ENCODE measurements at regions not wholly inside any gene's neighbourhood (a gene's known extent, or its start where the extent isn't known, plus 50 kb on each side); places are given as distances from the start of the nearest gene placed in this dataset.

DNA sequence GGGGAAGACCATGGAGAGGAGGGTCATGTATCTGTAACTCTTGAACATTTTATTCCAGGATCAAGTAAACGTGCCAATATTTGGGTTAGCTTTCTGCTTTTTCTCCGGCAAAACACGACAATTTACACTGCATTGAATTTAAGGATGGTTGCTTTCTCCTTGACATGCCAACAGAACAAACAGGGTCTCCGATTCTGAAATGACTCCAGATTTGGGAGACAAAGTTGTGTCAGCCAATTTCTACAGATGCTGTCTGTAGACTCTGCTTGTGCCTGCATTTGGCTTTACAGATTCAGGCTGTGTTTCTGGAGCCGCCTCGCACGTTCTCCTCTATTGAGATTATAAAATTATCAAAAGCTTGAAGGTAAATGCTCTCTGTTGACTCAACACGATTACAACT is 207.0 kb downstream of the ASMT start:
- Histone ChIP-seq H3K27ac (no peak overlapping the region), H3K27me3 (ENCODE audit: low read depth) (no peaks in the 10 kb centered on the region), H3K4me1 (no peaks in the 10 kb centered on the region), H3K36me3 (no peaks in the 10 kb centered on the region), H3K9me3 (no peaks in the 10 kb centered on the region), H3K4me3 (no peak overlapping the region)
- intact Hi-C loops (cut with DNase I): no loop called here
- TF ChIP-seq, protein P1, sequence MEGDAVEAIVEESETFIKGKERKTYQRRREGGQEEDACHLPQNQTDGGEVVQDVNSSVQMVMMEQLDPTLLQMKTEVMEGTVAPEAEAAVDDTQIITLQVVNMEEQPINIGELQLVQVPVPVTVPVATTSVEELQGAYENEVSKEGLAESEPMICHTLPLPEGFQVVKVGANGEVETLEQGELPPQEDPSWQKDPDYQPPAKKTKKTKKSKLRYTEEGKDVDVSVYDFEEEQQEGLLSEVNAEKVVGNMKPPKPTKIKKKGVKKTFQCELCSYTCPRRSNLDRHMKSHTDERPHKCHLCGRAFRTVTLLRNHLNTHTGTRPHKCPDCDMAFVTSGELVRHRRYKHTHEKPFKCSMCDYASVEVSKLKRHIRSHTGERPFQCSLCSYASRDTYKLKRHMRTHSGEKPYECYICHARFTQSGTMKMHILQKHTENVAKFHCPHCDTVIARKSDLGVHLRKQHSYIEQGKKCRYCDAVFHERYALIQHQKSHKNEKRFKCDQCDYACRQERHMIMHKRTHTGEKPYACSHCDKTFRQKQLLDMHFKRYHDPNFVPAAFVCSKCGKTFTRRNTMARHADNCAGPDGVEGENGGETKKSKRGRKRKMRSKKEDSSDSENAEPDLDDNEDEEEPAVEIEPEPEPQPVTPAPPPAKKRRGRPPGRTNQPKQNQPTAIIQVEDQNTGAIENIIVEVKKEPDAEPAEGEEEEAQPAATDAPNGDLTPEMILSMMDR (IDR thresholded peaks at IDR 0.05): no peak
- no peak for ATAC-seq
- DNase-seq: no peak

DNA sequence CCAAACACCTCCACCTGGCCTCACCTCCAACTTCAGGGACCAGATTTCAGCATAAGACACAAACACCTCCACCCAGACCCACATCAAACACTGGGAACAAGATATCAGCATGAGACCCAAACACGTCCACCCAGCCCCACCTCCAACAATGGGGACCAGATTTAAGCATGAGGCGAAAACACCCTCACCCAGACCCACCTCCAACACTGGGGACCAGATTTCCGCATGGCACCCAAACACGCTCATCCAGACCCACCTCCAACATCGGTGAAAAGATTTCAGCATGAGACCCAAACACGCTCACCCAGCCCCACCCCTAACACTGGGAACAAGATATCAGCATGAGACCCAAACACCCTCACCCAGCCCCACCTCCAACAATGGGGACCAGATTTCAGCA is 210.0 kb downstream of the ASMT start:
- Histone ChIP-seq H3K9me3 (no peaks in the 10 kb centered on the region), H3K27ac (no peak overlapping the region), H3K4me1 (no peaks in the 10 kb centered on the region), H3K36me3 (no peaks in the 10 kb centered on the region), H3K4me3 (no peak overlapping the region), H3K27me3 (ENCODE audit: low read depth) (no peaks in the 10 kb centered on the region)
- intact Hi-C loops (cut with DNase I): no loop called here
- DNase-seq (no peak), ATAC-seq (no peak)
- TF ChIP-seq, protein P1 (IDR thresholded peaks at IDR 0.05): no peak

DNA sequence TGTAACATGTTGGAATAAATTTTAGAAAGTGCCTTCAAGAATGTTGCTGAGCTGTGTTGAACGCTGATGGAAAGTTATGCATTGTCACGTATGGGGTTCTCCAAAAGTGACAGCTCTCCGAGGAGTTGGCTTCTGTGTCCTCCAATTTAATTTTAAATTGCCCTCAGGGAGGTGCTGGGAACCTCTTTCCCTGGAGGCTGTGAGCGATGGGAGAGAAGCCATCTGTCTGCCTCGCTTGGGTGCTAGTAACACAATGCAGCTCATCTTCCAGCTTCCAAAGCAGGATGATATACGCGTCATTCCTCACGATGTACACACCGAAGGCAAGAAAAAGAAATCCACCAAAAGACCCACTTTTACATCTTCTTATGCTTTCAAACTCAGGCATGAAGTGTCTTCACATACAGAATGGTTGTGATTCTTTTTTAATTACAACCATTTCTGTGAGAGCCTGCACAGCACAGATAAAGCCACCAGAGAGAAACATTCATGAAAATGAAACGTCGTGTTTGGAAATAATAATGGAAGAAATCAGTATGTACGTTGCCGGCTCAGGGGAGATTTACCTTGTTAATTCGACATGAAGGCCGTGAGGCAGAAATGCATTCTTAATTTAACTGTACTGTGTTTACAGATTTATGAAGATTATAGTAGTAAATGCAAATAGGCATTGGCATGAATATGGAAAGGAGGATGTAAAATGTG is 218.9 kb downstream of the ASMT start:
- Histone ChIP-seq H3K27me3 (ENCODE audit: low read depth) (no peaks in the 10 kb centered on the region), H3K36me3 (no peaks in the 10 kb centered on the region), H3K27ac (no peak overlapping the region), H3K4me1 (no peaks in the 10 kb centered on the region), H3K9me3 (peaks cover 8% of the 10 kb centered on the region), H3K4me3 (no peak overlapping the region)
- ATAC-seq (no peak), DNase-seq (no peak)
- intact Hi-C loops (cut with DNase I): no loop called here
- TF ChIP-seq, protein P1 (IDR thresholded peaks at IDR 0.05): no peak

GRCh38 chrX:1835056-1835455 is 220.2 kb downstream of the ASMT start:
- H3K4me1 ChIP-seq: no peaks in the 10 kb centered on the region
- H3K9me3 ChIP-seq: peaks cover 8% of the 10 kb centered on the region
- intact Hi-C loops (cut with DNase I): no loop called here
- TF ChIP-seq, protein P1 (IDR thresholded peaks at IDR 0.05): no peak
- H3K4me3 ChIP-seq: no peak overlapping the region
- H3K27me3 ChIP-seq (ENCODE audit: low read depth): no peaks in the 10 kb centered on the region
- H3K27ac ChIP-seq: no peak overlapping the region
- DNase-seq (no peak), ATAC-seq (no peak)
- H3K36me3 ChIP-seq: no peaks in the 10 kb centered on the region

DNA sequence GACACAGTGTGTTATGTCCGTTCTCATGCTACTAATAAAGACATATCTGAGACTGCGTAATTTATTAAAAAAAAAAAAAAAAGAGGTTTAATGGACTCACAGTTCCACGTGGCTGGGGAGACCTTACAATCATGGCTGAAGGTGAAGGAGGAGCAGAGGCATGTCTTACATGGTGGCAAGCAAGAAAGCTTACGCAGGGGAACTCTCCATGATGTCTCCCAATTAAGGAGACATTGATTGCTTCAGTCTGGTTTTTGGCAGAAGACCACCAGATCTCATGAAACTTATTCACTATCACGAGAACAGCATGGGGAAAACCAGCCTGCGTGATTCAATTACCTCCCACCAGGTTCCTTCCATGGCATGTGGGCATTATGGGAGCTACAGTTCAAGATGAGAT is 221.8 kb downstream of the ASMT start:
- Histone ChIP-seq H3K4me3 (no peak overlapping the region), H3K27me3 (ENCODE audit: low read depth) (no peaks in the 10 kb centered on the region), H3K4me1 (no peaks in the 10 kb centered on the region), H3K27ac (no peak overlapping the region), H3K36me3 (no peaks in the 10 kb centered on the region), H3K9me3 (peaks cover 8% of the 10 kb centered on the region)
- TF ChIP-seq, protein P1 (IDR thresholded peaks at IDR 0.05): no peak
- DNase-seq (no peak), ATAC-seq (no peak)
- intact Hi-C loops (cut with DNase I): no loop called here

Data from lower lobe of right lung (tissue), 2 donors.